HG03025 (cell line): ENCODE measurements at regions not wholly inside any gene's neighbourhood (a gene's known extent, or its start where the extent isn't known, plus 50 kb on each side); places are given as distances from the start of the nearest gene placed in this dataset.
"Not testable (repeated sequence)": the region's sequence is repeated elsewhere in the genome, so short reads cannot be mapped to it uniquely, and the experiment has no call there.

Source experiments
- ATAC-seq: cut with Tn5 transposase; IDR thresholded peaks from one replicate; pipeline ENCODE4 v1.9.1; 2021; ENCODE audit warnings: mild to moderate bottlenecking, moderate library complexity; ENCODE audit not compliant: unreplicated experiment, low FRiP score

GRCh38 chr18:11468617-11469016 is 140.8 kb upstream of the SLC35G4 start:
- ATAC-seq, result no peak

- no peak for ATAC-seq
Observed at GRCh38 chr18:11468120-11468519, 141.3 kb upstream of the SLC35G4 start.

- ATAC-seq, result no peak
Observed at GRCh38 chr18:11467611-11468010, 141.8 kb upstream of the SLC35G4 start.

- no peak for ATAC-seq
Observed at GRCh38 chr18:11464129-11464528, 145.3 kb upstream of the SLC35G4 start.

- no peak for ATAC-seq
Observed at GRCh38 chr18:11458447-11458846, 150.9 kb upstream of the SLC35G4 start.

- ATAC-seq, result not testable (repeated sequence)
Observed at GRCh38 chr18:11457853-11458252, 151.5 kb upstream of the SLC35G4 start.

GRCh38 chr18:11454040-11454439 is 155.4 kb upstream of the SLC35G4 start:
- ATAC-seq, result no peak

- ATAC-seq, result not testable (repeated sequence)
Observed at GRCh38 chr18:11444169-11444568, 165.2 kb upstream of the SLC35G4 start.

- ATAC-seq, result no peak
Observed at GRCh38 chr18:11437046-11437445, 172.3 kb upstream of the SLC35G4 start.

- ATAC-seq, result no peak
Observed at GRCh38 chr18:11432360-11432811, 177.0 kb upstream of the SLC35G4 start.

- ATAC-seq, result no peak
Observed at GRCh38 chr18:11429876-11430275, 179.5 kb upstream of the SLC35G4 start.

GRCh38 chr18:11425211-11425610 is 184.2 kb upstream of the SLC35G4 start:
- no peak for ATAC-seq

- ATAC-seq, result no peak
Observed at GRCh38 chr18:11419338-11419737, 190.1 kb upstream of the SLC35G4 start.

- no peak for ATAC-seq
Observed at GRCh38 chr18:11412811-11413210, 196.6 kb upstream of the SLC35G4 start.

GRCh38 chr18:11411048-11411447 is 198.3 kb upstream of the SLC35G4 start:
- ATAC-seq, result no peak

- ATAC-seq, result no peak
Observed at GRCh38 chr18:11408555-11409065, 200.8 kb upstream of the SLC35G4 start.

GRCh38 chr18:11407940-11408339 is 201.5 kb upstream of the SLC35G4 start:
- ATAC-seq, result no peak

- ATAC-seq, result no peak
Observed at GRCh38 chr18:11405804-11406203, 203.6 kb upstream of the SLC35G4 start.

GRCh38 chr18:11400703-11401102 is 208.7 kb upstream of the SLC35G4 start:
- no peak for ATAC-seq

GRCh38 chr18:11398625-11399024 is 210.8 kb upstream of the SLC35G4 start:
- no peak for ATAC-seq

GRCh38 chr18:11392980-11393885 is 216.2 kb upstream of the SLC35G4 start:
- no peak for ATAC-seq

- ATAC-seq, result no peak
Observed at GRCh38 chr18:11392292-11392691, 217.1 kb upstream of the SLC35G4 start.
